Suprapubic skin (tissue), 4 donors: ENCODE measurements at regions not wholly inside any gene's neighbourhood (a gene's known extent, or its start where the extent isn't known, plus 50 kb on each side); places are given as distances from the start of the nearest gene placed in this dataset.

ENCODE experiments used
- EP300 ChIP-seq: sonication (generic); formaldehyde crosslinking; IDR thresholded peaks from one replicate; pipeline ENCODE4 v1.6.1; 2017; ENCODE audit warnings: antibody characterized with exemption
- POLR2A ChIP-seq, 2 donors: fragments of 450-650 bp; IDR thresholded peaks; one replicate each; pipeline ENCODE4 v1.6.1; 2017; ENCODE audit warnings: antibody characterized with exemption in 2 of 2, mild to moderate bottlenecking in 2 of 2, moderate library complexity in 2 of 2
- POLR2AphosphoS5 ChIP-seq, 3 donors: sonication (generic); formaldehyde crosslinking; IDR thresholded peaks; one replicate each; pipeline ENCODE4 v1.6.1; 2017; ENCODE audit warnings: antibody characterized with exemption in 3 of 3
- TF ChIP-seq, protein P1 (sequence below), 2 donors: fragments of 200-600 bp in 1 of 2; fragments of 450-650 bp in 1 of 2; sonication (generic) in 1 of 2; IDR thresholded peaks; one replicate each; pipeline ENCODE4 v1.5.1; 2016 to 2019; ENCODE audit warnings: antibody characterized with exemption in 2 of 2, mild to moderate bottlenecking in 1 of 2, moderate library complexity in 1 of 2

DNA sequence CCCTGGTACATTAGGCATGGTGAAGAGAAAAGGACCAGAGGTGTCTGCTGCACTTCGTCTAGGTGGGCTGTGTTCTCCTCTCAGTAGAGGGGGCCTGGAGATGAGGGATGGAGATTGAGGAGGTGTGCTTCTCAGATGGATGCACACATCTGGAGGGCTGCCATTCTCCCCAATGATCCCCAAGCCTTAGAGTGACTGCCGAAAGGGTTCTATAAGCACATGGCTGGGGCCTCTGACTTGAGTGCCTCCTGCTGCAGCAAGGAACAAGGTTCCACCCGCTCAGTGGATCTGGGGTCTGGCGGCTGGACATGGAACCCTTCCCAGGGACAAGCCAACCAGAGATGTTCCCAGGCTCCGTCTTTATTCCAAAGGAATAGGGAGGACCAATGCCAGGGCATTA, 66.8 kb downstream of the CPN2 start:
- TF ChIP-seq, protein P1, sequence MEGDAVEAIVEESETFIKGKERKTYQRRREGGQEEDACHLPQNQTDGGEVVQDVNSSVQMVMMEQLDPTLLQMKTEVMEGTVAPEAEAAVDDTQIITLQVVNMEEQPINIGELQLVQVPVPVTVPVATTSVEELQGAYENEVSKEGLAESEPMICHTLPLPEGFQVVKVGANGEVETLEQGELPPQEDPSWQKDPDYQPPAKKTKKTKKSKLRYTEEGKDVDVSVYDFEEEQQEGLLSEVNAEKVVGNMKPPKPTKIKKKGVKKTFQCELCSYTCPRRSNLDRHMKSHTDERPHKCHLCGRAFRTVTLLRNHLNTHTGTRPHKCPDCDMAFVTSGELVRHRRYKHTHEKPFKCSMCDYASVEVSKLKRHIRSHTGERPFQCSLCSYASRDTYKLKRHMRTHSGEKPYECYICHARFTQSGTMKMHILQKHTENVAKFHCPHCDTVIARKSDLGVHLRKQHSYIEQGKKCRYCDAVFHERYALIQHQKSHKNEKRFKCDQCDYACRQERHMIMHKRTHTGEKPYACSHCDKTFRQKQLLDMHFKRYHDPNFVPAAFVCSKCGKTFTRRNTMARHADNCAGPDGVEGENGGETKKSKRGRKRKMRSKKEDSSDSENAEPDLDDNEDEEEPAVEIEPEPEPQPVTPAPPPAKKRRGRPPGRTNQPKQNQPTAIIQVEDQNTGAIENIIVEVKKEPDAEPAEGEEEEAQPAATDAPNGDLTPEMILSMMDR (IDR thresholded peaks at IDR 0.05): no peak
- TF ChIP-seq POLR2A (IDR thresholded peaks at IDR 0.05) (no peak), EP300 (no peak), POLR2AphosphoS5 (IDR thresholded peaks at IDR 0.05) (no peak)
